ENCODE measurements at regions not wholly inside any gene's neighbourhood (a gene's known extent, or its start where the extent isn't known, plus 50 kb on each side); places are given as distances from the start of the nearest gene placed in this dataset.

DNA sequence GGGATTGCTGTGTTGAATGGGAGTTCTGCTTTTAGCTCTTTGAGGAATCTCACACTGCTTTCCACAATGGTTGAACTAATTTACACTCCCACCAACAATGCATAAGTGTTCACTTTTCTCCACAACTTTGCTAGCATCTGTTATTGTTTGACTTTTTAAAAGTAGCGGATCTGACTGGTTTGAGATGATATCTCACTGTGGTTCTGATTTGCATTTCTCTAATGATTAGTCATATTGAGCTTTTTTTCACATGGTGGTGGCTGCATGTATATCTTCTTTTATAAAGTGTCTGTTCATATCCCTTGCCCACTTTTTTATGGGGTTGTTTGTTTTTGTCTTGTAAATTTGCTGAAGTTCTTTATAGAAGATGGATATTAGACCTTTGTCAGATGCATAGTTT is 588.3 kb upstream of the ADGRB3 start:
- Histone ChIP-seq H3K4me2 (no peak overlapping the region), H3K4me1 (no peaks in the 10 kb centered on the region), H3K4me3 (no peak overlapping the region), H3K9me3 (no peaks in the 10 kb centered on the region), H3K27ac (no peak overlapping the region)
- CTCF ChIA-PET, result no interaction called here
- ATAC-seq (no peak), DNase-seq (ENCODE audit: low read depth in 1 of 2, low spot score in 1 of 2) (no peak), FAIRE-seq (no peak)
- TF ChIP-seq EP300 (IDR thresholded peaks at IDR 0.05) (no peak), MYC (IDR thresholded peaks at IDR 0.05; ENCODE audit: borderline replicate concordance, low read length) (no peak), ESRRA (IDR thresholded peaks at IDR 0.05; ENCODE audit: borderline replicate concordance, low read length) (no peak), E2F6 (IDR thresholded peaks at IDR 0.05; ENCODE audit: borderline replicate concordance, low read depth) (no peak), FOXS1 (CRISPR knock-in tag; IDR thresholded peaks at IDR 0.05) (no peak), RNF2 (IDR thresholded peaks at IDR 0.05; ENCODE audit: borderline replicate concordance, low read depth) (no peak), HDAC2 (IDR thresholded peaks at IDR 0.05) (no peak), PHF8 (IDR thresholded peaks at IDR 0.05; ENCODE audit: borderline replicate concordance, low read depth) (no peak), SREBF2 (IDR thresholded peaks at IDR 0.05) (no peak), CHD4 (IDR thresholded peaks at IDR 0.05; ENCODE audit: borderline replicate concordance) (no peak), POLR2AphosphoS2 (conservative IDR thresholded peaks at IDR 0.05; ENCODE audit: low read length) (no peak), HES2 (IDR thresholded peaks at IDR 0.05) (no peak)
- POLR2A ChIA-PET, result no interaction called here
- 12% methylated on average over 1 of the region's 1 CpG for WGBS (ENCODE audit: missing lambda C conversion rate)

DNA sequence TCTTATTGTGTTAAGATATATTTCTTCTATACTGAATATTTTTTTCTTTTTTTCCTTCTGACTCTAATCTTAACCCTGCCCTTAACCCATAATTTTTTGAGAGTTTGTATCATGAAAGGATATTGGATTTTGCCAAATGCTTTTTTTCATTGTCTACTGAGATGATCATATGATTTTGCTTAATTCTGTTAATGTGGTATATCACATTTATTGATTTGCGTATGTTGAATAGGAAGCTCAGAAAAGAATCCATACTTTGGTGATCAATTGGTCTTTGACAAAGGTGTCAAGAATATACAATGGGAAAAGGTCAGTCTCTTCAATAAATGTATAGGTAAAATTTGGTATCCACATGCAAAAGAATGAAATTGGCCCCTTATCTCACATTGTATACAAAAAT is 588.8 kb upstream of the ADGRB3 start:
- H3K4me3 ChIP-seq, result no peak overlapping the region
- H3K4me1 ChIP-seq, result no peaks in the 10 kb centered on the region
- ChIA-PET POLR2A (no interaction called here), CTCF (no interaction called here)
- H3K4me2 ChIP-seq, result no peak overlapping the region
- no peak overlapping the region for H3K27ac ChIP-seq
- DNase-seq (ENCODE audit: low read depth in 1 of 2, low spot score in 1 of 2), result no peak
- H3K9me3 ChIP-seq, result no peaks in the 10 kb centered on the region
- FAIRE-seq, result no peak
- no peak for ATAC-seq
- no peak for TF ChIP-seq ZC3H11A (IDR thresholded peaks at IDR 0.05)
- WGBS (ENCODE audit: missing lambda C conversion rate), result 85% methylated on average over 1 of the region's 1 CpG

DNA sequence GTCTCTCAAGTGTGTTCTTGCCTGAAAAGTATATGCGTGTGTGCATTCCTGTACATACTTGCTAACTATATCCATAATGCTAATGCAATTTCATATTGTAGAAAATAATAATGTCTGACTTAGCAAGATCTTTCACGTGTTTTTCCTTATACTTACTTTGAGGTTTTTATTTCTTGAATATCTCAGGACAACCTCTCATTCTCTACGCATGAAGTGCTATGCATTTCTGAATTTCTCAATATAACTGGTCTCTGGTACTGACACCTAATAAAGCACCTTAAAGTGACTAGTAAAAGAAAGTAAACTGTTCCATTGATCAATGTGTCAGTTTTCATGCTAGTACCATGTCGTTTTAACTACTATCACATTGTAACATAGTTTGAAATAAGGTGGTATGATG is 589.9 kb upstream of the ADGRB3 start:
- no peaks in the 10 kb centered on the region for H3K4me1 ChIP-seq
- no peak overlapping the region for H3K4me2 ChIP-seq
- ChIA-PET POLR2A (no interaction called here), CTCF (no interaction called here)
- H3K9me3 ChIP-seq, result no peaks in the 10 kb centered on the region
- no peak for FAIRE-seq
- no peak overlapping the region for H3K4me3 ChIP-seq
- DNase-seq (ENCODE audit: low read depth in 1 of 2, low spot score in 1 of 2), result no peak
- WGBS (ENCODE audit: missing lambda C conversion rate), result 43% methylated on average over 4 of the region's 4 CpGs
- TF ChIP-seq TFCP2L1 (CRISPR knock-in tag; IDR thresholded peaks at IDR 0.05) (no peak), RCOR1 (IDR thresholded peaks at IDR 0.05; ENCODE audit: low read depth, low read length) (no peak)
- no peak for ATAC-seq
- H3K27ac ChIP-seq, result no peak overlapping the region

DNA sequence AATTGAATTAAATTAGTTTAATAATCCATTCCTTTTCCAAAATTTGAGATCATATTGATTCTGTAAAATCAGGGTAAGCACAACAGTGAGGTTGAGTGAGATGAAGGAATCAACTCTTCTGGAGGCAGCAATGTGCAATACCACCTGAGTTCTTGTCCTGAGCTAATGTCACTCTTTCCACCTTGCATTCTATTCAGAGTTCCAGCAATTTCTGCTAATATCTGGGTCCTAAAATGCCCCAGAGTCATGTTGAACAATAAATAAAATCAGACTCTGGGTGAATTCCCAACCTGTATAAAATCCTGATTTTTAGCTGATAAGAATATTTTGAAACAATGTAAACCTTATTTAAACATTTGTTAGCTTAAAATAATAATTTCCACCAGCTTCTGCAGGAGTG is 590.8 kb upstream of the ADGRB3 start:
- Histone ChIP-seq H3K9me3 (no peaks in the 10 kb centered on the region), H3K4me3 (no peak overlapping the region), H3K4me1 (no peaks in the 10 kb centered on the region), H3K4me2 (no peak overlapping the region), H3K27ac (no peak overlapping the region)
- no peak for DNase-seq (ENCODE audit: low read depth in 1 of 2, low spot score in 1 of 2)
- ChIA-PET POLR2A (no interaction called here), CTCF (no interaction called here)
- no peak for FAIRE-seq
- no peak for ATAC-seq
- TF ChIP-seq KDM5A (IDR thresholded peaks at IDR 0.05) (no peak), RFX5 (IDR thresholded peaks at IDR 0.05) (no peak), CHD4 (IDR thresholded peaks at IDR 0.05; ENCODE audit: borderline replicate concordance) (no peak), JUN (IDR thresholded peaks at IDR 0.05) (no peak), EHF (CRISPR knock-in tag; IDR thresholded peaks at IDR 0.05) (no peak), E2F6 (IDR thresholded peaks at IDR 0.05; ENCODE audit: borderline replicate concordance, low read depth) (no peak)
- TF ChIP-seq, protein P1, sequence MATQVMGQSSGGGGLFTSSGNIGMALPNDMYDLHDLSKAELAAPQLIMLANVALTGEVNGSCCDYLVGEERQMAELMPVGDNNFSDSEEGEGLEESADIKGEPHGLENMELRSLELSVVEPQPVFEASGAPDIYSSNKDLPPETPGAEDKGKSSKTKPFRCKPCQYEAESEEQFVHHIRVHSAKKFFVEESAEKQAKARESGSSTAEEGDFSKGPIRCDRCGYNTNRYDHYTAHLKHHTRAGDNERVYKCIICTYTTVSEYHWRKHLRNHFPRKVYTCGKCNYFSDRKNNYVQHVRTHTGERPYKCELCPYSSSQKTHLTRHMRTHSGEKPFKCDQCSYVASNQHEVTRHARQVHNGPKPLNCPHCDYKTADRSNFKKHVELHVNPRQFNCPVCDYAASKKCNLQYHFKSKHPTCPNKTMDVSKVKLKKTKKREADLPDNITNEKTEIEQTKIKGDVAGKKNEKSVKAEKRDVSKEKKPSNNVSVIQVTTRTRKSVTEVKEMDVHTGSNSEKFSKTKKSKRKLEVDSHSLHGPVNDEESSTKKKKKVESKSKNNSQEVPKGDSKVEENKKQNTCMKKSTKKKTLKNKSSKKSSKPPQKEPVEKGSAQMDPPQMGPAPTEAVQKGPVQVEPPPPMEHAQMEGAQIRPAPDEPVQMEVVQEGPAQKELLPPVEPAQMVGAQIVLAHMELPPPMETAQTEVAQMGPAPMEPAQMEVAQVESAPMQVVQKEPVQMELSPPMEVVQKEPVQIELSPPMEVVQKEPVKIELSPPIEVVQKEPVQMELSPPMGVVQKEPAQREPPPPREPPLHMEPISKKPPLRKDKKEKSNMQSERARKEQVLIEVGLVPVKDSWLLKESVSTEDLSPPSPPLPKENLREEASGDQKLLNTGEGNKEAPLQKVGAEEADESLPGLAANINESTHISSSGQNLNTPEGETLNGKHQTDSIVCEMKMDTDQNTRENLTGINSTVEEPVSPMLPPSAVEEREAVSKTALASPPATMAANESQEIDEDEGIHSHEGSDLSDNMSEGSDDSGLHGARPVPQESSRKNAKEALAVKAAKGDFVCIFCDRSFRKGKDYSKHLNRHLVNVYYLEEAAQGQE (IDR thresholded peaks at IDR 0.05), result no peak
- TF ChIP-seq, protein P2, sequence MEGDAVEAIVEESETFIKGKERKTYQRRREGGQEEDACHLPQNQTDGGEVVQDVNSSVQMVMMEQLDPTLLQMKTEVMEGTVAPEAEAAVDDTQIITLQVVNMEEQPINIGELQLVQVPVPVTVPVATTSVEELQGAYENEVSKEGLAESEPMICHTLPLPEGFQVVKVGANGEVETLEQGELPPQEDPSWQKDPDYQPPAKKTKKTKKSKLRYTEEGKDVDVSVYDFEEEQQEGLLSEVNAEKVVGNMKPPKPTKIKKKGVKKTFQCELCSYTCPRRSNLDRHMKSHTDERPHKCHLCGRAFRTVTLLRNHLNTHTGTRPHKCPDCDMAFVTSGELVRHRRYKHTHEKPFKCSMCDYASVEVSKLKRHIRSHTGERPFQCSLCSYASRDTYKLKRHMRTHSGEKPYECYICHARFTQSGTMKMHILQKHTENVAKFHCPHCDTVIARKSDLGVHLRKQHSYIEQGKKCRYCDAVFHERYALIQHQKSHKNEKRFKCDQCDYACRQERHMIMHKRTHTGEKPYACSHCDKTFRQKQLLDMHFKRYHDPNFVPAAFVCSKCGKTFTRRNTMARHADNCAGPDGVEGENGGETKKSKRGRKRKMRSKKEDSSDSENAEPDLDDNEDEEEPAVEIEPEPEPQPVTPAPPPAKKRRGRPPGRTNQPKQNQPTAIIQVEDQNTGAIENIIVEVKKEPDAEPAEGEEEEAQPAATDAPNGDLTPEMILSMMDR (IDR thresholded peaks at IDR 0.05), result no peak

Measured in A549 (cell line).